RWPE1 (cell line): ENCODE measurements at regions not wholly inside any gene's neighbourhood (a gene's known extent, or its start where the extent isn't known, plus 50 kb on each side); places are given as distances from the start of the nearest gene placed in this dataset.
A peak's percentile ranks its signal among the peaks of the same experiment; 100 is the strongest.
"Not testable (repeated sequence)": the region's sequence is repeated elsewhere in the genome, so short reads cannot be mapped to it uniquely, and the experiment has no call there.

ENCODE experiments used
- CTCF ChIA-PET: fragments of 350-600 bp; sonication (Branson Sonifier 250); formaldehyde crosslinking; extraction: SDS; loops from one replicate; lab custom pipeline; 2021; lab: Yijun Ruan, JAX
- POLR2A ChIA-PET: fragments of 400-600 bp; formaldehyde crosslinking; extraction: SDS; loops from one replicate; lab custom pipeline; 2020; ENCODE audit warnings: antibody characterized with exemption; ENCODE audit not compliant: low non-redundant PET; lab: Yijun Ruan, JAX
- DNase-seq: peaks from one replicate; pipeline ENCODE4 v3.0.0; 2012; ENCODE audit warnings: low spot score
- H3K27ac ChIP-seq: fragments of 450-650 bp; 2 replicates; pipeline ENCODE4 v1.5.1; 2017
- TF ChIP-seq, protein P1 (sequence below): fragments of 450-650 bp; conservative IDR thresholded peaks from 2 replicates; pipeline ENCODE4 v1.5.1; 2017; ENCODE audit warnings: low read depth, mild to moderate bottlenecking

DNA sequence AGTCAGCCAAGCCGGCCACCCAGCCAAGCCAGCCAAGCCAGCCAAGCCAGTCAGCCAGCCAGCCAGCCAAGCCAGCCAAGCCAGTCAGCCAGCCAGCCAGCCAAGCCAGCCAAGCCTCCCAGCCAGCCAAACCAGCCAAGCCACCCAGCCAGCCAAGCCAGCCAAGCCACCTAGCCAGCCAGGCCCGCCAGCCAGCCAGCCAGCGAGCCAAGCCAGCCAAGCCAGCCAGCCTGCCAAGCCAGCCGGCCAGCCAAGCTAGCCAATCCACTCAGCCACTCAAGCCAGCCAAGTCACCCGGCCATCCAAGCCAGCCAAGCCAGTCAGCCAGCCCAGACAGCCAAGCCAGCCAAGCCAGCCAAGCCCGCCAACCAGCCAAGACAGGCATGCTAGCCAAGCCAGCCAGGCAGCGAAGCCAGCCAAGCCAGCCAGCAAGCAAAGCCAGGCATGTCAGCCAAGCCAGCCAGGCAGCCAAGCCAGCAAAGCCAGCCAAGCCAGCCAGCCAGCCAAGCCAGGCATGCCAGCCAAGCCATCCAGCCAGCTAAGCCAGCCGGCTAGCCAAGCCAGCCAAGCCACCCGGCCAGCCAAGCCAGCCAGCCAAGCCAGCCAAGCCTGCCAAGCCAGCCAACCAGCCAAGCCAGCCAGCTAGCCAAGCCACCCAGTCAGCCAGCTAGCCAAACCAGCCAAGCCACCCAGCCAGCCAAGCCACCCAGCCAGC, 351.2 kb upstream of the PLGLB2 start:
- POLR2A ChIA-PET, DNase-seq, CTCF ChIA-PET: not testable (repeated sequence)
- H3K27ac ChIP-seq, result peak overlapping the region; percentile 63

DNA sequence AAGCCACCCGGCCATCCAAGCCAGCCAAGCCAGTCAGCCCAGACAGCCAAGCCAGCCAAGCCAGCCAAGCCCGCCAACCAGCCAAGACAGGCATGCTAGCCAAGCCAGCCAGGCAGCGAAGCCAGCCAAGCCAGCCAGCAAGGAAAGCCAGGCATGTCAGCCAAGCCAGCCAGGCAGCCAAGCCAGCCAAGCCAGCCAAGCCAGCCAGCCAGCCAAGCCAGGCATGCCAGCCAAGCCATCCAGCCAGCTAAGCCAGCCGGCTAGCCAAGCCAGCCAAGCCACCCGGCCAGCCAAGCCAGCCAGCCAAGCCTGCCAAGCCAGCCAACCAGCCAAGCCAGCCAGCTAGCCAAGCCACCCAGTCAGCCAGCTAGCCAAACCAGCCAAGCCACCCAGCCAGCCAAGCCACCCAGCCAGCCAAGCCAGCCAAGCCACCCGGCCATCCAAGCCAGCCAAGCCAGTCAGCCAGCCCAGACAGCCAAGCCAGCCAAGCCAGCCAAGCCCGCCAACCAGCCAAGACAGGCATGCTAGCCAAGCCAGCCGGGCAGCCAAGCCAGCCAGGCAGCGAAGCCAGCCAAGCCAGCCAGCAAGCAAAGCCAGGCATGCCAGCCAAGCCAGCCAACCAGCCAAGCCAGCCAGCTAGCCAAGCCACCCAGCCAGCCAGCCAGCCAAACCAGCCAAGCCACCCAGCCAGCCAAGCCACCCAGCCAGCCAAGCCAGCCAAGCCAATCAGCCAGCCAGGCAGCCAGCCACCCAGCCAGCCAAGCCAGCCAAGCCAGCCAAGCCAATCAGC, 350.4 kb upstream of the PLGLB2 start:
- CTCF ChIA-PET, DNase-seq, POLR2A ChIA-PET, H3K27ac ChIP-seq: not testable (repeated sequence)

DNA sequence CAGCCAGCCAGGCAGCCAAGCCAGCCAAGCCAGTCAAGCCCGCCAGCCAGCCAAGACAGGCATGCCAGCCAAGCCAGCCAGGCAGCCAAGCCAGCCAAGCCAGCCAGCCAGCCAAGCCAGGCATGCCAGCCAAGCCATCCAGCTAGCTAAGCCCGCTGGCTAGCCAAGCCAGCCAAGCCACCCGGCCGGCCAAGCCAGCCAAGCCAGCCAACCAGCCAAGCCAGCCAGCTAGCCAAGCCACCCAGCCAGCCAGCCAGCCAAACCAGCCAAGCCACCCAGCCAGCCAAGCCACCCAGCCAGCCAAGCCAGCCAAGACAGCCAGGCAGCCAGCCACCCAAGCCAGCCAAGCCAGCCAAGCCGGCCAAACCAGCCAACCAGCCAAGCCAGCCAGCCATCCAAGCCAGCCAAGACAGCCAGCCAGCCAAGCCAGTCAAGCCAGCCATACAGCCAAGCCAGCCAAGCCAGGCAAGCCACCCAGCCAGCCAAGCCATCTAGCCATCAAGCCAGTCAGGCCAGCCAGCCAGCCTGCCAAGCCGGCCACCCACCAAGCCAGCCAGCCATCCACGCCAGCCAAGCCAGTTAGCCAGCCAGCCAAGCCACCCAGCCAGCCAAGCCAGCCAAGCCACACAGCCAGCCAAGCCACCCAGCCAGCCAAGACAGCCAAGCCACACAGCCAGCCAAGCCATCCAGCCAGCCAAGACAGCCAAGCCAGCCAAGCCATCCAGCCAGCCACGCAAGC, 349.2 kb upstream of the PLGLB2 start:
- CTCF ChIA-PET, POLR2A ChIA-PET: not testable (repeated sequence)

DNA sequence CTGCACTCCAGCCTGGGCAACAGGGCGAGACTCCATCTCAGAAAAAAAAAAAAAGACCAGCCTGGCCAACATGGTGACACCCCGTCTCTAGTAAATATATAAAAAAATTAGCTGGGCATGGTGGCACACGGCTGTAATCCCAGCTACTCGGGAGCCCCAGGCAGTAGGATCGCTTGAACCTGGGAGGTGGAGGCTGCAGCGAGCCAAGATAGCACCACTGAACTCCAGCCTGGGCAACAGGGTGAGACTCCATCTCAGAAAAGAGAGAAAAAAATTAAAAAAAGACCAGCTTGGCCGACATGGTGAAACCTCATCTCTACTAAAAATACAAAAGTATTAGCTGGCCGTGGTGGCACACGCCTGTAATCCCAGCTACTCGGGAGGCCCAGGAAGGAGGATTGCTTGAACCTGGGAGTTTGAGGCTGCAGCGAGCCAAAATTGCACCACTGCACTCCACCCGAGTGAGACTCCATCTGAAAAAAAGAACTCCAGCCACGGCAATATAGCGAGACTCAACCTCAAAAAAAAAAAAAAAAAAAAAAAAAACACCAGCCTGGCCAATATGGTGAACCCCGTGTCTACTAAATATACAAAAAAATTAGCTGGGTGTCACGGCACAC, 346.1 kb upstream of the PLGLB2 start:
- POLR2A ChIA-PET, result no interaction called here

More for the DNA sequence above, 349.2 kb upstream of the PLGLB2 start:
- not testable (repeated sequence) for H3K27ac ChIP-seq, DNase-seq

DNA sequence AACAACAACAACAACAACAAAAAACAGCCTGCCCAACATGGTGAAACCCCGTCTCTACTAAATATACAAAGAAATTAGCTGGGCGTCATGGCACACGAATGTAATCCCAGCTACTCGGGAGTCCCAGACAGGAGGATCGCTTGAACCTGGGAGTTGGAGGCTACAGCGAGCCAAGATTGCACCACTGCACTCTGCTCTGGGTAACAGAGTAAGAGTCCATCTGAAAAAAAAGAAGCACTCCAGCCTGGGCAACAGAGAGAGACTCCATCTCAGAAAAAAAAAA, 344.1 kb upstream of the PLGLB2 start:
- no peak for DNase-seq
- TF ChIP-seq, protein P1, sequence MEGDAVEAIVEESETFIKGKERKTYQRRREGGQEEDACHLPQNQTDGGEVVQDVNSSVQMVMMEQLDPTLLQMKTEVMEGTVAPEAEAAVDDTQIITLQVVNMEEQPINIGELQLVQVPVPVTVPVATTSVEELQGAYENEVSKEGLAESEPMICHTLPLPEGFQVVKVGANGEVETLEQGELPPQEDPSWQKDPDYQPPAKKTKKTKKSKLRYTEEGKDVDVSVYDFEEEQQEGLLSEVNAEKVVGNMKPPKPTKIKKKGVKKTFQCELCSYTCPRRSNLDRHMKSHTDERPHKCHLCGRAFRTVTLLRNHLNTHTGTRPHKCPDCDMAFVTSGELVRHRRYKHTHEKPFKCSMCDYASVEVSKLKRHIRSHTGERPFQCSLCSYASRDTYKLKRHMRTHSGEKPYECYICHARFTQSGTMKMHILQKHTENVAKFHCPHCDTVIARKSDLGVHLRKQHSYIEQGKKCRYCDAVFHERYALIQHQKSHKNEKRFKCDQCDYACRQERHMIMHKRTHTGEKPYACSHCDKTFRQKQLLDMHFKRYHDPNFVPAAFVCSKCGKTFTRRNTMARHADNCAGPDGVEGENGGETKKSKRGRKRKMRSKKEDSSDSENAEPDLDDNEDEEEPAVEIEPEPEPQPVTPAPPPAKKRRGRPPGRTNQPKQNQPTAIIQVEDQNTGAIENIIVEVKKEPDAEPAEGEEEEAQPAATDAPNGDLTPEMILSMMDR, result no peak
- ChIA-PET POLR2A (no interaction called here), CTCF (no interaction called here)
- no peak overlapping the region for H3K27ac ChIP-seq

More for the DNA sequence above, 346.1 kb upstream of the PLGLB2 start:
- no peak overlapping the region for H3K27ac ChIP-seq
- no peak for DNase-seq
- TF ChIP-seq, protein P1, result no peak
- CTCF ChIA-PET, result interaction anchor here (0.6 kb wide), 1 partner anchor 1649 kb away, joined by 5 read pairs; no protein-coding TSS in a partner anchor

DNA sequence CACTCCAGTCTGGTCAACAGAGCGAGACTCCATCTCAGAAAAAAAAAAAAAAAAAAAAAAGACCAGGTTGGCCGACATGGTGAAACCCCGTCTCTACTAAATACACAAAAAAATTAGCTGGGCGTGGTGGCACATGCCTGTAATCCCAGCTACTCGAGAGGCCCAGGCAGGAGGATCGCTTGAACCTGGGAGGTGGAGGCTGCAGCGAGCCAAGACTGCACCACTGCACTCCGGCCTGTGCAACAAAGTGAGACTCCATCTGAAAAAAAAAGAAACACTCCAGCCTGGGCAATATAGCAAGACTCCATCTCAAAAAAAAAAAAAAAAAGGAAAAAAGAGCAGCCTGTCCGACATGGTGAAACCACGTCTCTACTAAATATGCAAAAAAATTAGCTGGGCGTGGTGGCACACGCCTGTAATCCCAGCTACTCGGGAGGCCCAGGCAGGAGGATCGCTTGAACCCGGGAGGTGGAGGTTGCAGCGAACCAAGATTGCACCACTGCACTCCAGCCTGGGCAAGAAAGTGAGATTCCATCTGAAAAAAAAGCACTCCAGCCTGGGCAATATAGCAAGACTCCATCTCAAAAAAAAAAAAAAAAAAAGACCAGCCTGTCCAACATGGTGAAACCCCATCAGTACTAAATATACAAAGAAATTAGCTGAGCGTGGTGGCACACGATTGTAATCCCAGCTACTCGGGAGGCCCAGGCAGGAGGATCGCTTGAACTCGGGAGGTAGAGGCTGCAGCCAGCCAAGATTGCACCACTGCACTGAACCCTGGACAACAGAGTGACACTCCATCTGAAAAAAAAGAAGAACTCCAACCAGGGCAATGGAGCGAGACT, 343.3 kb upstream of the PLGLB2 start:
- H3K27ac ChIP-seq, CTCF ChIA-PET, POLR2A ChIA-PET, DNase-seq: not testable (repeated sequence)

DNA sequence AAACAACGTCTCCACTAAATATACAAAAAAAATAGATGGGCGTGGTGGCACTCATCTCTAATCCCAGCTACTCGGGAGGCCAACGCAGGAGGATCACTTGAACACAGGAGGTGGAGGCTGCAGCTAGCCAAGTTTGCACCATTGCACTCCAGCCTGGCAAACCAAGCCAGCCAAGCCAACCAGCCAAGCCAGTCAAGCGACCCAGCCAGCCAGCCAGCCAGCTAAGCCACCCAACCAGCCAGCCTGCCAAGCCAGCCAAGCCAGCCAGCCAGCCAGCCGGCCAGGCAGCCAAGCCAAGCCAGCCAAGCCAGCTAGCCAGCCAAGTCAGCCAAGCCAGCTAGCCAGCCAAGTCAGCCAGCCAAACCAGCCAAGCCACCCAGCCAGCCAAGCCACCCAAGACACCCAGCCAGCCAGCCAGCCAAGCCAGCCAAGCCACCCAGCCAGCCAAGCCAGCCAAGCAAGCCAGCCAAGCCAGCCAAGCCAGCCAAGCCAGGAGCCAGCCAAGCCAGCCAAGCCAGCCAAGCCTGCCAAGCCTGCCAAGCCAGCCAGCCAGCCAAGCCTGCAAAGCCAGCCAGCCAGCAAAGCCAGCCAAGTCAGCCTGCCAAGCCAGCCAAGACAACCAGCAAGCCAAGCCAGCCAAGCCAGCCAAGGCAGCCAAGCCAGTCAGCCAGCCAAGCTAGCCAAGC, 342.2 kb upstream of the PLGLB2 start:
- POLR2A ChIA-PET, DNase-seq, H3K27ac ChIP-seq, CTCF ChIA-PET: not testable (repeated sequence)

DNA sequence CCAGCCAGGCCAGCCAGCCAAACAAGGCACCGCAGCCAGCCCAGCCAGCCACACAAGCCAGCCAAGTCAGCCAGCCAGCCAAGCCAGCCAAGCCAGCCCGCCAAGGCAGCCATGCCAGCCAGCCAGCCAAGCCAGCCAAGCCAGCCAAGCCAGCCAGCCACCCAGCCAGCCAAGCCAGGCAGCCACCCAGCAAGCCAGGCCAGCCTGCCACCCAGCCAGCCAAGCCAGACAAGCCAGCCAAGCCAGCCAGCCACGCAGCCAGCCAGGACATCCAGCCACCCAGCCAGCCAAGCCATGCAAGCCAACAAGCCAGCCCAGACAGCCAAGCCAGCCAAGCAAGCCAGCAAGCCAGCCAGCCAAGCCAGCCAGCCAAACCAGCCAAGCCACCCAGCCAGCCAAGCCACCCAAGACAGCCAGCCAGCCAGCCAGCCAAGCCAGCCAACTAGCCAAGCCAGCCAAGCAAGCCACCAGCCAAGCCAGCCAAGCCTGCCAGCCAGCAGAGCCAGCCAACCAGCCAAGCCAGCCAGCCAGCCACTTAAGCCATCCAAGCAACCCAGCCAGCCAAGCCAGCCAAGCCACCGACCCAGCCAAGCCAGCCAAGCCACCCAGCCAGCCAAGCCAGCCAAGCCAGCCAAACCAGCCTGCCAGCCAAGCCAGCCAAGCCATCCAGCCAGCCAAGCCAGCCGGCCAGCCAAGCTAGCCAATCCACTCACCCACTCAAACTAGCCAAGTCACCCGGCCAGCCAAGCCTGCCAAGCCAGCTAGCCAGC, 341.3 kb upstream of the PLGLB2 start:
- H3K27ac ChIP-seq, CTCF ChIA-PET, DNase-seq, POLR2A ChIA-PET: not testable (repeated sequence)

DNA sequence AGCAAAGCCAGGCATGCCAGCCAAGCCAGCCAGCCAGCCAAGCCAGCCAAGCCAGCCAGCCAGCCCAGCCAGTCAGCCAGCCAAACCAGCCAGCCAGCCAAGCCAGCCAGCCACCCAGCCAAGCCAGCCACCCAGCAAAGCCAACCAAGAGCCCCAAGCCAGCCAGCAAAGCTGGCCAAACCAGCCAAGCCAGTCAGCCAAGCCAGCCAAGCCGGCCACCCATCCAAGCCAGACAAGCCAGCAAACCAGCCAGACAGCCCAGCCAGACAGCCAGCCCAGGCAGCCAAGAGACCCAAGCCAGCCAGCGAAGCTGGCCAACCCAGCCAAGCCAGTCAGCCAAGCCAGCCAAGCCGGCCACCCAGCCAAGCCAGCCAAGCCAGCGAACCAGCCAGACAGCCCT, 338.3 kb upstream of the PLGLB2 start:
- H3K27ac ChIP-seq, POLR2A ChIA-PET, DNase-seq, CTCF ChIA-PET: not testable (repeated sequence)

DNA sequence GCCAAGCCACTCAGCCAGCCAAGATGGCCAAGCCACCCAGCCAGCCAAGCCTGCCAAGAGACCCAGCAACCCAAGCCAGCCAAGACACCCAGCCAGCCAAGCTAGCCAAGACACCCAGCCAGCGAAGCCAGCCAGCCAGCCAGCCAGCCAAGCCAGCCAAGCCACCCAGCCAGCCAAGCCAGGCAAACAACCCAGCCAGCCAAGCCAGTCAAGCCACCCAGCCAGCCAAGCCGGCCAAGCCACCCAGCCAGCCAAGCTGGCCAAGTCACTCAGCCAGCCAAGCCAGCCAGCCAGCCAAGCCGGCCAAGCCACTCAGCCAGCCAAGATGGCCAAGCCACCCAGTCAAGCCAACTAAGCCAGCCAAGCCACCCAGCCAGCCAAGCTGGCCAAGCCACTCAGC, 337.5 kb upstream of the PLGLB2 start:
- CTCF ChIA-PET, result interaction anchor here (0.6 kb wide), 1 partner anchor 10 kb away, joined by 5 read pairs; no protein-coding TSS in a partner anchor
- H3K27ac ChIP-seq, DNase-seq, POLR2A ChIA-PET: not testable (repeated sequence)

DNA sequence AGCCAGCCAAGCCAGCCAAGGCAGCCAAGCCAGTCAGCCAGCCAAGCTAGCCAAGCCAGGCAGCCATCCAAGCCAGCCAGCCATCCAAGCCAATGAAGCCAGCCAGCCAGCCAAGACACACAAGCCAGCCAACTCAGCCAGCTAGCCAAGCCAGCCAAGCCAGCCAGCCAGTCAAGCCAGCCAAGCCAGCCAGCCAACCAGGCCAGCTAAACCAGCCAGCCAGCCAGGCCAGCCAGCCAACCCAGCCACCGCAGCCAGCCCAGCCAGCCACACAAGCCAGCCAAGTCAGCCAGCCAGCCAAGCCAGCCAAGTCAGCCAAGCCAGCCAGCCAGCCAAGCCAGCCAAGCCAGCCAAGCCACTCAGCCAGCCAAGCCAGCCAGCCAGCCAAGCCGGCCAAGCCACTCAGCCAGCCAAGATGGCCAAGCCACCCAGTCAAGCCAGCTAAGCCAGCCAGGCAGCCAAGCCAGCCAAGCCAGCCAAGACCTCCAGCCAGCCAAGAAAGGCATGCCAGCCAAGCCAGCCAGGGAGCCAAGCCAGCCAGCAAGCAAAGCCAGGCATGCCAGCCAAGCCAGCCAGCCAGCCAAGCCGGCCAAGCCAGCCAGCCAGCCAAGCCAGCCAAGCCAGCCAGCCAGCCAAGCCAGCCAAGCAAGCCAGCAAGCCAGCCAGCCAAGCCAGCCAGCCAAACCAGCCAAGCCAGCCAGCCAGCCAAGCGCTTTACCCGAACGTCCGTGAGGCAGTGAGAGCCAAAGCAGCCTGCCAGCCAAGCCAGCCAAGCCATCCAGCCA, 335.7 kb upstream of the PLGLB2 start:
- CTCF ChIA-PET, H3K27ac ChIP-seq, POLR2A ChIA-PET, DNase-seq: not testable (repeated sequence)

DNA sequence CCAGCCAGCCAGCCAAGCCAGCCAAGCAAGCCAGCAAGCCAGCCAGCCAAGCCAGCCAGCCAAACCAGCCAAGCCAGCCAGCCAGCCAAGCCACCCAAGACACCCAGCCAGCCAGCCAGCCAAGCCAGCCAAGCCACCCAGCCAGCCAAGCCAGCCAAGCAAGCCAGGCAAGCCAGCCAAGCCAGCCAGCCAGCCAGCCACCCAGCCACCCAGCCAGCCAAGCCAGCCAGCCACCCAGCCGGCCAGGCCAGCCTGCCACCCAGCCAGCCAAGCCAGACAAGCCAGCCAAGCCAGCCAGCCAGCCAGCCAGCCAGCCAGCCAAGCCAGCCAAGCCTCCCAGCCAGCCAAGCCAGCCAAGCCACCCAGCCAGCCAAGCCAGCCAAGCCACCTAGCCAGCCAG, 333.6 kb upstream of the PLGLB2 start:
- CTCF ChIA-PET, POLR2A ChIA-PET: not testable (repeated sequence)

More for the DNA sequence above, 333.6 kb upstream of the PLGLB2 start:
- not testable (repeated sequence) for DNase-seq, H3K27ac ChIP-seq
